HG02973 (cell line): ENCODE measurements at regions not wholly inside any gene's neighbourhood (a gene's known extent, or its start where the extent isn't known, plus 50 kb on each side); places are given as distances from the start of the nearest gene placed in this dataset.

Source experiments
- ATAC-seq: cut with Tn5 transposase; IDR thresholded peaks from one replicate; pipeline ENCODE4 v1.9.1; 2021; ENCODE audit warnings: moderate library complexity; ENCODE audit not compliant: unreplicated experiment

DNA sequence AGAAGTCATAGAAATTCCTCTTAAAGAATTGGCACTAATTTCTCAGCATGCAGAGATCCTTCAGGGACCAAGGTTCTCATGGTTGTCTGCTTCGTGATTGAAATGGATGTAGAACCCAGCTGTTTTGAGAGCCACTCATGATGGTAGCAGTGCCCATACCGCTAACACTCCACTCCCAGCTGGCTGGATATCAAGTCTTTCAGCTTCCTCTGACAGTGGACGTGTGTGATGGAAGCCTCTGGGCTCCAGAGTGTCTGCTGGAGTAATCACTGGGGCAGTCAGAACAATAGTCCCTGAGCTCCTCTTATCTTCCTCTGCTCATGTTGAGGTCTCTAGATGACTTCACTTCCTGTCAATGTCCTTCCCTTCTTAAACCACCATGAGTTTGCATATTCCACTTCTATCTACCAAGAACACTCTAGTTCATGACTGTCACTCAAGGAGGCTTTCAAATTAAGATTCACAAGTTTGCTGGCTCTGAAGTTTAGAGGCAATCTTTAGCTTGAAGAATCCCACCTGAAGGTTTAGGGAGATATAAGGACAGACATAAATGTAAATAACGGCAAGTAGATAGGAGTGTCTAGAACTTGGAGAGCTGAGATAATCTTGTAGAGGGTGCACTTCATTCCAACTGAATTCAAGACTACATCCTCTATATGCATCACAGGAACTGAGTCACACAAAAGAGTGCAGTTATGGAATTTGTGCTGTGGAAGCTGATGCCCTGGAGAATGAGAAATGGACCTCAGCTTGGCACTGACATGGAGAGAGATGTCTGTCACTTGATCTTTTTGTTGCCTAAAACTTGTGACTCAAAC, 64.5 kb upstream of the WDR1 start:
- peak; percentile 96 for ATAC-seq

DNA sequence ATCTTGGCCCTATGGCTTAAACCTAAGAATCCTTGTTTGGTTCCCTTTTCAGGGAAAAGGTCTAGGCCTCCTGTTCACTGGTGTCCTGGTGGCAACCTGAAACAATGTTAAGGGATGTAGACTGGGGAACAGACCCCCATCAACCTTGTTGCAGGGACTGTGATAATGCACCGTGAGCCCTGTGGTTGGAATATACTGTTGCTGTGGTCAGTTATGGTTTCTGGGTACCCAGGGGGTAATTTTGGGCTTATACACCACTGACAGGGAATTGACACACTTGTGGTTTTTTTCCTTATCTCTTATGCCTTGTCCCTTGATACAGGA, 64.0 kb upstream of the WDR1 start:
- no peak for ATAC-seq

DNA sequence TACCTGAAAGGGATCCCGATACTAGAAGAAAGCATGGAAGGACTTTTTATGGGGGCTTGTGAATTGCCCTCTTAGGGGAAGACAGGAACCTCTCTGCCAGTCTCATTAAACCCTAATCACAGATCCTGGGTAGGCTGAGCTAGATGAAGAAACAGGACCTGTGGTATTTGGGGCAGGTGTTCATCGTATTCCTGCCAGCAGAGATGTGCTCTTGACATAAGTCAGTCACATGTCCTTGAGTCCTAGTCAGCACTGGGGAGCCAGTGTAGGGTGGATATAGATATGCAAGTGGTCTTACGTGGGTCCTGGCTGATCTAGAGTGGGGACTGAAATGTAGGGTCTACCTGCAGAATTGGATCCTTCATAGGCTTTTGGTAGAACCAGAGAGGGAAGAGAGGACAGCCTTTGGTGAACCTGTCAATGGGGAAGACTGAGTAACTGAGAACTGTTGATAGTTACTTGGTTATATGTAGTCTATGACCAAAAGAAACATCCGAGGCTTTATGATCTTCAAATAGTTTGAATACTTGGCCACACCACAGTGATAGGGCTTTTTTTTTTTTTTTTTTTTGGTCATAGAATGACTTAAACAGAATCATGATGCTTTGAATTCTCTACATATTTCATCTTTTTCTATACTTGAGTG, 63.5 kb upstream of the WDR1 start:
- no peak for ATAC-seq

DNA sequence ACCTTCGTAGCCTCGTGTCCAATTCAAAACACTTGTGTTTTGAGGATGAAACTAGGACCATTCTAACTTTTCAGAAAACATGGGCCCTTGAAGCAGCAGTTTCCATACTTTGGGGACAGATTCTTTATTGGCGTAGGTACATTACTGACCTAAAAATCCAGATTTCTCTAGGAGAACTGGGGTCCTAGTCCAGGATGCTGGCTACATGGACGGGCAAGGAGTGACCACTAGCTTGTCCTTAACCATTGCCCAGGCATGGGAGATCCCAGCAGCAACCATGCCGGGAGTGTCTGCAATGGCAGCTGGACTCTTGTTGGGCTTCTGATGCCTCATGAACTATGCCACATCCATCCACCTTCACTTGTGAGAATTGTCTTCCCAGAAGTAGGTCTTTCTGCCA, 62.2 kb upstream of the WDR1 start:
- no peak for ATAC-seq

DNA sequence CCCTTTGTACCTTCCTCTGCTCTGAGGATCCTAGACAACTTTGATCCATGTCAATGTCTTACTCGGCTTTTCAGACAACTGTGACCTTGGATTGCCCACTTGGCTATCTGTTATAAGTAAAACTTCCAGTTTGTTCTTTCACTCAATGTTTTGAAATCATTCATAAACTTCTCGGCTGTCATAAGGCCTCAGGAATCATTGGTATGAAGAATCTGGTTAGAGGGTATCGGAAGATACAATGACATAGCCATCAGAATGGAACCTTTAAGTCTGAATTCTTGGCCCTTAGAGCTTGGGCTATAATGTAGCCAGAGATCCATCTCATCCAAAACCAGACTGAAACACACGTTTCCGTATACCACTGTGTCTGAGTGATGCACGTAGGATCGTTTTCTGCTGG, 59.0 kb upstream of the WDR1 start:
- no peak for ATAC-seq

DNA sequence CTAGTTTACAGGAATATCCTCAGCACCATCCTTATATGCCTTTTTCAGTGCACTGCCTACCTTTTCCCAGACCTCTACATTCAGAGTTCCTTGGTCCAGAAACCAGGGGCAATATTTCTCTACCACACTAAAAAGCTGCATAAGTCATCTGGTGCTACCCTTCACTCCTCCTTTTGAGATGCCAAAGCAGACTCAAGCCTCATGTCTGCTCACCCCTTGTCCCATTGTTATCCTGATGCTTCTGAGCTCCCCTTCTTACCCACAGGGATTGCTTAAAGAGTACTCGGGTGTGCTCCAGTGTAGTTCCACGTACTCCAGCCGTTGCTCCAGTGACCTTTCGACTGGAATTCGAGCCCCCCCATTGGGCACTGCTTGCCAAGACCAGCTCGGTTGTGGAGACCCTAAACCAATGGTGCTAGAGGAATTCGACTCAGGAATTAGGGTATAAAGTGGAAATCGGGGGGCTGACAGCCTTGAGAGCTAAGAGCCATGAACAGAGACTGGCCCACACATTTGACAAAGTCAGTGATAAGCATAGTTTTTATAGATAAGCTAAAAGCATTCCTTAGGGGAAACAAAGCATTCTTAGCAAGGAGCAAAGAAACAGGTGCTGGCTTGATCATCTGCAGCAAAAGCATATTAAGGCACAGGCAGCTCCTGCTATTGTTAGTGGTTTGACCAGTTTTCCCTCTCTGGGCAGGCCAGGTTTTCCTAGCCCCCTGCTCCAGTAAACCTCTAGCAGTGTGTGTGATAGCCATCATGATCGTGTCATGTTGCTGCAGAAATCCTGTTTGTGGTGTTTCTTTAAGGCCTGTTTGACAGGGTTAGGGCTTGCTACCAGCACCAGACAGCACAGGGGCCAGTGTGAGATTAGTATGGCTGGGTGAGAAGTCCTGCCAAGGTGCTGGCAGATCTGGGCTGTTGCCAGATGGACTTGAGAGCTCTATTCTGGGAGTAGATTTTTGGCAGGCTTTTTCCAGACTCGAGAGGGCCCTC, 57.5 kb upstream of the WDR1 start:
- ATAC-seq: no peak

DNA sequence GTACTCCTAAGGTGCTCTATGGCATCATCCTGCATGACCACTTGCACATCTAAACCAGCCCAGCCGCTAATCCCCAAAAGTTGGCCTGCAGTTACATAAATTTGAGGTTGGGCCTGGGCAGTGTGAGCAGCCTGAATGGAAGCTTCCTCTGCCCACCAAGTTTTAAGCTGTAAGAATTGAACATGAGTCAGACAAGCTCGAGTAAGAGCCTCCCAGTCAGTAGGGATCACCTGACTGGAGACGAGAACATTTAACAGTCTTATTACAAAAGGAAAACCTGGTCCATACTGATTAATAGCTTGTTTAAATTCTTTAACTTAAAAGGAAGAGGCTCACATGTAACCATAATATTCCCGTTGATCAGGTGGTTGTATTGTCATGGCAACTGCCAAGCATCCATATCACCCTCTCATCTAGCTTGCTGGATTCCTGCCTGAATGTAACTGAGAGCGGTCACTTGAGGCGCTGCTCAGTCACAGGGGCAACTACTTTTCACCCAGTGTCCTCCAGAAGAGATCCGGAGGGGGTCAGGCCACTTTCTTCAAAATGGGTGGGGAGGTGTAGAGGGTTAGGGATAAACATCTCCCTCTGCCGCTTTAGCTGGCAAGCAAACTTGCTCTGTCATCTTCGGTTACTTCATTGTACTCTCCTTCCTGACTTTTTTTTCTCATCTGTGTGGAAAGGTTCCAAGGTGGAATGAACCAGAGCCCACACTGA, 56.6 kb upstream of the WDR1 start:
- ATAC-seq: no peak

DNA sequence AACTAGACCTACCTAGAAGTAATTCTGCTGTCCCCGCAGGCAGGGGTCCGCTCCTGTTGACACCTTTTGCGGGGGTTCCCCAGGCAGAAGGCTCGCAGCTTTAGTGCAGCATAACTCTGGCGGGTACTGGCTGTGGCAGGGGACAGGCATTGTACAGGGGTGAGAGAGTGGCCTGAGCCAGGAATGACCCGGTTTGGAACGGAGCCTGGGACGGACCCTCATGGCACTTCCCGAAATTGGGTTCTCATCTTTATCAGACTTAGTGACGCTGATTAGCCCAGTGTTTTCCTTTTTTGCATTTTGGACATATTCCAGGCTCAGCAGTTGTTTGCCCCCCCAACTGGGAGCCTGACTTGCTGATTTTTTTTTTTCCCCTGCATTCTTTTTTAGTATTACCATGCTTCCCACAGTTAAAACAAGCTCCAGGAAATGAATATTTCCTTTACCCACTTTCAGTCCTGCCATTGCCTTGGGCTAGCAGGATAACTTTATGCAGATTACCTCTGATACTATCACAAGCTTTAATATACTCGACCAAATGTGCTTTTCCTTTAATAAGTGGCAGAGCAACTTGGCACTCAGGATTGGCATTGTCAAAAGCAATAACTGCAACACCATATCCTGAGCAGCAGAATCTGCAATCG, 55.8 kb upstream of the WDR1 start:
- ATAC-seq: no peak

DNA sequence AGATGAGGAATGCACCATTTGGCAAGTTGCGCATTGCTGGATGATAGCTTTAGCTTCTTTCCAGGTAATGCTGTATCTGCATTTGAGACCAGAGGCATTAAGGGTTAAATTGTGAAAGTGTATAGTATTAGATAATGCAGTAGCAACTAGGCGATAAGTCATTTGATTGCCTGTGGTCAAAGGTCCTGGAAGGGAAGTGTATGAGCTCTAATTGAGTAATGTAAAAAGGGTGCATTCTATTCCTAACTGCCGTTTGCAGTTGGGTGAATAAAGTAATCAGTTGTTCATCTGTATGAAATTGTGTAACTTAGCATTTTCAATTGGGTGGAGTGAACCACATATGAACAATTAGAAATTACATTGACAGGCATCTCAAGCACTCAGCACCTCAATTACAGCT, 54.5 kb upstream of the WDR1 start:
- no peak for ATAC-seq

DNA sequence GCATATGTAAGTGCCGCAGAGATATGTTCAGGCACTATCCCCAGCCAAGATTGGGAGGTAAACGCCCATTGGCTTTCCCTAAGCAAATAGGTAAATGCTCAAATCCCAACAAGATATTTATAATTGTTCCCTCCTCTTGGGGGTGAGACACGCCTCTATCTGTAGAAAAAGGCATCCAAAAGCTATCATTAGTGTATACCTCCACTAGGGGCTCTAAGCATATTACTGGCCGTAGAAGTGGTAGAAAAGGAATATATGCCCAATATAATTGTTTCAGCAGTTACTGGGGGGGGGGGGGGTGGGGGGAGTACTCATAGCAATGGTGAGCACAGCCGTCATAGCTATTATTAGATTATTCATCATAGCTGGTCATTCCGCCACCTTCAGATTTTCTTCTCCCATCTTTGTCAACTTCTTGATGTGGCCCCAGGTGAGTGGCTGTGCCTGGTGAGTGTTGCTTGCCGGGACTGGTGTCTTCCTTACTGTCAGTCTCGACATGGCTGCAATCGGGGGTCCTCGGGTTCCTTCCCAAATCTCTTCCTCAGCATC, 53.3 kb upstream of the WDR1 start:
- ATAC-seq: no peak

DNA sequence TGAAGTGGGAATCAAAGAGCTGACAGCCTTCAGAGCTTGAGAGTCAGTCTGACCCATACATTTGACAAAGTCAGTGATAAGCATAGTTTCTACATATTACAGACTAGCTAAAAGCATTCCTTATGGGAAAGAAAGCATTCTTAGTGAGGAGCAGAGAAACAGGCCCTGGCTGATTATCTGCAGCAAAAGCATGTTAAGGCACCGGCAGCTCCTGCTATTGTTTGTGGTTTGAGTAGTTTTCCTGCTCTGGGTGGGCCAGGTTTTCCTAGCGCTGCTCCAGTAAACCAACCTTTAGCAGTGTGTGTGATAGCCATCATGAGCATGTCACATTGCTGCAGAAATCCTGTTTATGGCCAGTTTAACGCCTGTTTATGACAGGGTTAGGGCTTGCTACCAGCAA, 51.6 kb upstream of the WDR1 start:
- ATAC-seq: no peak

DNA sequence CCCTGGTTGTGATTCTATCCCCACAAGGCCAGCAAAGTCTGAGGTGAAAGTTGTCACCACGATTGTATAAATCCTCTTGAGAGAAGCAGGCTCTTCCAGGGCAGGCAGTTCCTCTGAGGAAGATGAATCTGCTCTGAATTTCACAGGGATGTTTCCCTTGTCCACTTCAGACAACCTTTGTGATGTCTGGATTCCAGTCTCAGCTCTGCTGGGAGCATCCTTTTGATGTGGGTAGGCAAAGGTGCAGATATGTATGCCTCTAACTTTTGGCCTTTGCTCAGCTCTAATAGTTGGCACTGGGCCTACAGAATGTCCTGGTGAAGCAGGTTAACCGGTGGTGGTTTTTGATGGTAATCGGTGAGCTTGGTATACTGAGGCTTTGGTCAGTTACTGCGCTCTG, 50.6 kb upstream of the WDR1 start:
- no peak for ATAC-seq
